Upper lobe of left lung (tissue), 4 donors: ENCODE measurements at regions not wholly inside any gene's neighbourhood (a gene's known extent, or its start where the extent isn't known, plus 50 kb on each side); places are given as distances from the start of the nearest gene placed in this dataset.

Source experiments
- CTCF ChIP-seq, 6 experiments: fragments of 450-650 bp in 4 of 6; fragments of 200-600 bp in 2 of 6; sonication (generic) in 2 of 6; IDR thresholded peaks; one replicate each; pipeline ENCODE4 v1.5.1; 2016 to 2019; ENCODE audit warnings: antibody characterized with exemption in 6 of 6
- EP300 ChIP-seq, 4 donors: sonication (generic); formaldehyde crosslinking; IDR thresholded peaks; one replicate each; pipeline ENCODE4 v1.5.1; 2017; ENCODE audit warnings: antibody characterized with exemption in 4 of 4, control low read depth in 2 of 4
- POLR2A ChIP-seq, 4 donors: fragments of 450-650 bp; IDR thresholded peaks; one replicate each; pipeline ENCODE4 v1.5.1; 2016 to 2017; ENCODE audit warnings: antibody characterized with exemption in 4 of 4, mild to moderate bottlenecking in 2 of 4
- POLR2AphosphoS5 ChIP-seq, 2 donors: sonication (generic); formaldehyde crosslinking; IDR thresholded peaks; one replicate each; pipeline ENCODE4 v1.5.1; 2017; ENCODE audit warnings: antibody characterized with exemption in 2 of 2

- no peak for TF ChIP-seq POLR2AphosphoS5 (IDR thresholded peaks at IDR 0.05)
- no peak for TF ChIP-seq CTCF (IDR thresholded peaks at IDR 0.05)
- TF ChIP-seq POLR2A (IDR thresholded peaks at IDR 0.05), result no peak
- TF ChIP-seq EP300 (IDR thresholded peaks at IDR 0.05), result no peak
Measured at GRCh38 chr4:95949808-95950207, 109.9 kb downstream of the PDHA2 start.
